ENCODE measurements at regions not wholly inside any gene's neighbourhood (a gene's known extent, or its start where the extent isn't known, plus 50 kb on each side); places are given as distances from the start of the nearest gene placed in this dataset.

- TF ChIP-seq CTCF (IDR thresholded peaks at IDR 0.05; ENCODE audit: low read depth, low read length, poor library complexity, severe bottlenecking) (no peak), EZH2phosphoT487 (IDR thresholded peaks at IDR 0.05; ENCODE audit: borderline replicate concordance, low read length) (no peak)
These were observed 283.0 kb upstream of the PLSCR5 start for GRCh38 chr3:146888176-146888575.

All from DOHH2 (cell line).